ENCODE measurements at regions not wholly inside any gene's neighbourhood (a gene's known extent, or its start where the extent isn't known, plus 50 kb on each side); places are given as distances from the start of the nearest gene placed in this dataset.

DNA sequence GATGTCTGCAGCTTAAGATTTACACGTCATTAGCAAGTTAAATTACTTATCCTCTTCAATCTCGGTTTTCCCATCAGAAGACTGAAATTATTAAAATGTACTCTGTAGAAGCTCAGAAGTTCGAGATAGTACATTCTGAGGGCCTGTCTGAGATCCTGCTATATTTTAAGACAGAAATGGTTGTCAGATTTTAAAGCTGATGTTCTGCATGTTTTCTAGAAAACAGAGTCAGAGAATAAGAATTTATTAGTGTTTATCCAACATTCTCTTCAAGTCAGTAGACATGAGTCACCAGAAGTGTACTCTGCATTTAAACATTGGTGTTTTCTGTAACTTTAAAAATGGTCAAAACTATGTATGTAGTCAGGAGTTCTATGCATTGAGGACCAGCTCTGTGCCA, 155.2 kb upstream of the MYOCD start:
- DNase-seq (ENCODE audit: low read depth), result no peak
- H3K4me3 ChIP-seq (ENCODE audit: low read depth, low read length), result no peak overlapping the region
- TF ChIP-seq, protein P1, sequence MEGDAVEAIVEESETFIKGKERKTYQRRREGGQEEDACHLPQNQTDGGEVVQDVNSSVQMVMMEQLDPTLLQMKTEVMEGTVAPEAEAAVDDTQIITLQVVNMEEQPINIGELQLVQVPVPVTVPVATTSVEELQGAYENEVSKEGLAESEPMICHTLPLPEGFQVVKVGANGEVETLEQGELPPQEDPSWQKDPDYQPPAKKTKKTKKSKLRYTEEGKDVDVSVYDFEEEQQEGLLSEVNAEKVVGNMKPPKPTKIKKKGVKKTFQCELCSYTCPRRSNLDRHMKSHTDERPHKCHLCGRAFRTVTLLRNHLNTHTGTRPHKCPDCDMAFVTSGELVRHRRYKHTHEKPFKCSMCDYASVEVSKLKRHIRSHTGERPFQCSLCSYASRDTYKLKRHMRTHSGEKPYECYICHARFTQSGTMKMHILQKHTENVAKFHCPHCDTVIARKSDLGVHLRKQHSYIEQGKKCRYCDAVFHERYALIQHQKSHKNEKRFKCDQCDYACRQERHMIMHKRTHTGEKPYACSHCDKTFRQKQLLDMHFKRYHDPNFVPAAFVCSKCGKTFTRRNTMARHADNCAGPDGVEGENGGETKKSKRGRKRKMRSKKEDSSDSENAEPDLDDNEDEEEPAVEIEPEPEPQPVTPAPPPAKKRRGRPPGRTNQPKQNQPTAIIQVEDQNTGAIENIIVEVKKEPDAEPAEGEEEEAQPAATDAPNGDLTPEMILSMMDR (IDR thresholded peaks at IDR 0.05; ENCODE audit: insufficient read depth, low read depth, low read length, missing control alignments), result no peak

DNA sequence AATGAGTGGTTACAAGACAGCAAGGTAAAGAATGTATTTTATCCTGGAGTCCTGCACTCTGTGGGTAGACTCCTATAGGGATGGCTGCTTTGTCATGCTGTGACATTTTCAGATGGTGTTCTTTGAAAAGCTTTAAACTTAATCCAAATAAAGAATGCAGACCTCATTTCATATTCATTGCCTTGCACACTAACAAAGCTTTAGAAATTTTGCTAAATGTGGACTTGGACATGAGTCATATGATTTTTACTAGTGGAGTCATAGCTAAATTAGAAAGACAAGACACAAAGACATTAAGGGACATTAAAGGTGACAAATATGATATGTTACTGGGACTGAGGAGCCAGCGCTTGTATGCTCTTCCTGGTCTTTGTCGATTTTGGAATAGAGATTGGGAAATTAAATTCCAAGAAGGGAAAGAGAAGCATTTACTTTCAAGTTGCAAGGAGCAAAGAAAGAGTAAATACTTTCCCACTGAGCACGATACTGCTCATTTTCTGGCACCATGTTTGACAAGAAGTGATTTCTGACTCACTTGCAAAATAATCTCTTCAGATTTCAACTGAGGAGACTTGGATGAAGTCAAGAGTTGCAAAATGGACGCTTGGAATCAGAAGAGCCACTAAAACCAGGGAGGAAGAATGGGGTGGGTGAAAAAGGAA, 152.9 kb upstream of the MYOCD start:
- TF ChIP-seq, protein P1 (IDR thresholded peaks at IDR 0.05; ENCODE audit: insufficient read depth, low read depth, low read length, missing control alignments), result no peak
- H3K4me3 ChIP-seq (ENCODE audit: low read depth, low read length), result no peak overlapping the region
- DNase-seq (ENCODE audit: low read depth), result no peak

DNA sequence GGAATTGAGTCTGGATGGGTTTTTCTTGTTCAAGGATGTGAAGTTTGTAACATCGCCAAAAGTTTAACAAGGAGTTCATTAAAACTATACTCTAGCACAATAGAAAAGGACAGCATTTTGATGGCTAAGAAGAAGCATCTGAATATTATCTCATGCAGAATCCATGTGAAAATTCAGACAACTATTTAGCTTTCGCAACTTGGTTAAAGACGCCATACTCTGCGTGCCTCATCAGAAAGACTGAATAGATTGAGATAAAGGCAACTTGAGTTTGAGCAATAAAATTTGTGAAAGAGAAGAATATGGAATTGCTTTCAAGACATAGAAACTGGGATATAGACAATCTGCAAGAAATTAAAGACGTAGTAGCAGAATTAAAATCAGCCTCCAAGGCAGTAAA, 151.1 kb upstream of the MYOCD start:
- no peak for DNase-seq (ENCODE audit: low read depth)
- TF ChIP-seq, protein P1 (IDR thresholded peaks at IDR 0.05; ENCODE audit: insufficient read depth, low read depth, low read length, missing control alignments), result no peak
- no peak overlapping the region for H3K4me3 ChIP-seq (ENCODE audit: low read depth, low read length)

DNA sequence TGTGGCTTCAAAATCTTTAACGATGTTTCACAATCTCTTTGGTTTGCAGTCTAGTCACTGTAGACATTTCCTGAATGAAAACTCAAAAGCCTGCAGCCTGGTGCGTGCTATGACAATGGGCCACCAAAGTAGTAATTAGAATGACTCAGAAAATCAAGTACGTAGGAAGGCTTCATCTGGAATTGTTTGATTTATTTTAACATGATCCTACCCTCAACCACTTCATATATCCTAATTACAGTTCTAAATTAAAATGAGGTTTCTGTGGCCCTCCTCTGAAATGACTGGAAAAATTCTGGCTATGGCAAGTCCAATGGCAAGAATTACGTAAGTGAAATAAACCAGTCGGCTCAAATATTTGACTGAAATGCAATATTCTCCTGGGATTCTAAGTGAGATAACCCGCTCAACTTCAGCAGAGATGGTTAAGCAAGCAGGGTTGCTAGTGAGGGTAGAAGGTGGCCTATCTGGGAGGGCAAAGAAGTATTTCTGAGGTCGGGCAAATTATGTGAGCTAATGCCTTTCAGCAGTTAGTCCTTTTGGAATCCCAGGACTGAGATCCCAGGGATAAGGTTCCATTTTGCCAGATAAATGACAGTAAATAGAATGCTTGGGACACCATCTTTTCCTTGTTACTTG, 145.6 kb upstream of the MYOCD start:
- TF ChIP-seq, protein P1 (IDR thresholded peaks at IDR 0.05; ENCODE audit: insufficient read depth, low read depth, low read length, missing control alignments), result no peak
- DNase-seq (ENCODE audit: low read depth), result no peak
- no peak overlapping the region for H3K4me3 ChIP-seq (ENCODE audit: low read depth, low read length)

DNA sequence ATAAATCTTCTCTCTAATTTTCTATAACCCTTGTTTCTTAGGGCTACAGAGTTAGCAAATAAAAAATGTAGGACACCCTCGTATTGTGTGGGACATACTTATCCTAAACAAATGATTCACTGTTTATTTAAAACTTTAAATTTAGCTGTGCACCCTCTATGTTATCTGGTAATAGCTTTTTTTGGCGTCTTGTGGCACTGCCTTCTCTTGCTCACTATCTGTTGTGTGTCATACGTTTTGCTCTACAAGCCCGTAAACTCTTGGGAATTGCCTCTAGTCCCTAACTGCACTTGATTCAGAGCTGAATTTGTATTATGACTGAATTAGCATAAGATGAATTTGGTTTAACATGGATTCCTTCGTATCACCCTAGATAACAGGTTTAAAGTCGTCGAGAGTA, 144.3 kb upstream of the MYOCD start:
- no peak for DNase-seq (ENCODE audit: low read depth)
- H3K4me3 ChIP-seq (ENCODE audit: low read depth, low read length), result no peak overlapping the region
- TF ChIP-seq, protein P1 (IDR thresholded peaks at IDR 0.05; ENCODE audit: insufficient read depth, low read depth, low read length, missing control alignments), result no peak

DNA sequence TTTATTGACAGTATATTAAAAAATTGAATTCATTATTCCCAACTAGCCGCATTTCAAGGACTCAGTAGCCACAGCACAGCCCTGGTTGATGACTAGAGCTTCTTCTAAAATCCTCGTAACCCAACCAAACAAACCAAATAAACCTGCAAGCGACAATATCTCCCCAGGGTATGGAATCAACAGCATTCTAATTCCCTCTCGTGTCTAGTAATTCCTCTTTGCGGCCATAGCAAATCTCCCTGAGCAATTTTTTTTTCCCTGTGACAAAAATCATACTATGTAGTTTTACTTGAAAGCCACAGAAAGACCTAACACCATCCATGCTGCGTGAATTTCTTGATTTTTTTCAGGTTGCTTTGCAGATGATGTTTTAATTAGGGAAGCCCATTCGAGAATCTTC, 143.4 kb upstream of the MYOCD start:
- DNase-seq (ENCODE audit: low read depth), result no peak
- H3K4me3 ChIP-seq (ENCODE audit: low read depth, low read length), result no peak overlapping the region
- TF ChIP-seq, protein P1 (IDR thresholded peaks at IDR 0.05; ENCODE audit: insufficient read depth, low read depth, low read length, missing control alignments), result no peak

Measured in GM12865 (cell line).